Fibroblast of lung (primary cell): ENCODE measurements at regions not wholly inside any gene's neighbourhood (a gene's known extent, or its start where the extent isn't known, plus 50 kb on each side); places are given as distances from the start of the nearest gene placed in this dataset.

ENCODE experiments used
- DNase-seq, 2 donors: peaks; one replicate each; pipeline versions ENCODE4 v3.0.0 to v3.0.0-alpha.2; 2010; ENCODE audit warnings: low read depth in 2 of 2
- H2AFZ ChIP-seq: 2 replicates; pipeline ENCODE4 v1.5.1; 2012; ENCODE audit warnings: low read length, control low read depth, inconsistent platforms
- H3K27ac ChIP-seq: 2 replicates; pipeline ENCODE4 v1.5.1; 2011; ENCODE audit warnings: low read length, control low read depth; ENCODE audit not compliant: insufficient read depth
- H3K27me3 ChIP-seq: 2 replicates; pipeline ENCODE4 v1.5.1; 2011; ENCODE audit warnings: mild to moderate bottlenecking, low read length; ENCODE audit not compliant: control insufficient read depth, insufficient read depth
- H3K36me3 ChIP-seq: 2 replicates; pipeline ENCODE4 v1.5.1; 2011; ENCODE audit warnings: low read length; ENCODE audit not compliant: control insufficient read depth, insufficient read depth
- H3K4me1 ChIP-seq: 2 replicates; pipeline ENCODE4 v1.5.1; 2011; ENCODE audit warnings: low read length; ENCODE audit not compliant: control insufficient read depth, insufficient read depth; ENCODE audit errors: extremely low read depth
- H3K4me2 ChIP-seq: 2 replicates; pipeline ENCODE4 v1.5.1; 2011; ENCODE audit warnings: low read length, control low read depth; ENCODE audit not compliant: insufficient read depth; ENCODE audit errors: extremely low read depth
- H3K4me3 ChIP-seq, 4 experiments: fragments of 200-600 bp in 1 of 4; sonication (generic) in 1 of 4; replicated peaks in 1 of 4; 2 replicates each; pipeline ENCODE4 v1.5.1; 2011 to 2016; ENCODE audit warnings: low read length in 4 of 4, low read depth in 3 of 4, mild to moderate bottlenecking in 3 of 4, control low read depth in 2 of 4, inconsistent platforms in 1 of 4, mixed read lengths in 1 of 4; ENCODE audit not compliant: insufficient read depth in 1 of 4; ENCODE audit errors: control extremely low read depth in 1 of 4
- H3K79me2 ChIP-seq: 2 replicates; pipeline ENCODE4 v1.5.1; 2012; ENCODE audit warnings: mild to moderate bottlenecking, low read length, inconsistent platforms; ENCODE audit not compliant: control insufficient read depth, insufficient read depth
- H3K9ac ChIP-seq: 2 replicates; pipeline ENCODE4 v1.5.1; 2011; ENCODE audit warnings: mild to moderate bottlenecking, low read length, control low read depth; ENCODE audit not compliant: insufficient read depth
- H3K9me3 ChIP-seq: 2 replicates; pipeline ENCODE4 v1.5.1; 2012; ENCODE audit warnings: low read depth, low read length; ENCODE audit not compliant: control insufficient read depth, insufficient read depth
- H4K20me1 ChIP-seq: 2 replicates; pipeline ENCODE4 v1.5.1; 2011; ENCODE audit warnings: low read length; ENCODE audit not compliant: control insufficient read depth, insufficient read depth; ENCODE audit errors: extremely low read depth
- EZH2 ChIP-seq: IDR thresholded peaks from 2 replicates; pipeline ENCODE4 v1.5.1; 2012; ENCODE audit warnings: low read length, control low read depth, mild to moderate bottlenecking; ENCODE audit errors: missing control alignments
- TF ChIP-seq, protein P1 (sequence below), 2 donors: IDR thresholded peaks in 1 of 2; conservative IDR thresholded peaks in 1 of 2; 1 replicate in 1 of 2; 2 replicates in 1 of 2; pipeline ENCODE4 v1.5.1; 2011 to 2012; ENCODE audit warnings: low read length in 2 of 2, control low read depth in 1 of 2, inconsistent platforms in 1 of 2, low read depth in 1 of 2, mild to moderate bottlenecking in 1 of 2

DNA sequence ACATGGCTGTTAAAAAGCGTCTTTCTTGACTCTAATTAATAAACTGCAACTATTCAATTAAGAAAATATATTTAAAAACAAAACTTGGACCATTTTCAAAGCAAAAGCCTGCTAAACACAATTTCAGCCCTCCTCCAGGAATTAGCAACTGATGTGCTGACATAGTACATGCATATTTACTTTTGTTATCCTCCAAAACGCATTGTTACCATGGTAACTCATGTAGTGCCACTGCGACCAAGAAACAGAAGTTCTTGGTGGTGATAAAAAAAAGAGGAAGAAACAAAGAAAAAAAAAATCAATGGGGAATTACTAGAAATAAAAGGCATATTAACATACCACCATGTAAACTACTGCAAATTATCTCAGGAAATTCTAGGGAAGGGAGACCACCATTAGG is 793.4 kb upstream of the CDH8 start:
- no peak for DNase-seq
- Histone ChIP-seq H4K20me1 (no peaks in the 10 kb centered on the region), H2AFZ (no peak overlapping the region), H3K79me2 (no peaks in the 10 kb centered on the region), H3K4me3 (no peak overlapping the region), H3K27me3 (no peaks in the 10 kb centered on the region), H3K36me3 (no peaks in the 10 kb centered on the region), H3K4me1 (no peaks in the 10 kb centered on the region), H3K9ac (no peak overlapping the region), H3K4me2 (no peak overlapping the region), H3K27ac (no peak overlapping the region), H3K9me3 (no peaks in the 10 kb centered on the region)
- TF ChIP-seq EZH2, result no peak
- TF ChIP-seq, protein P1, sequence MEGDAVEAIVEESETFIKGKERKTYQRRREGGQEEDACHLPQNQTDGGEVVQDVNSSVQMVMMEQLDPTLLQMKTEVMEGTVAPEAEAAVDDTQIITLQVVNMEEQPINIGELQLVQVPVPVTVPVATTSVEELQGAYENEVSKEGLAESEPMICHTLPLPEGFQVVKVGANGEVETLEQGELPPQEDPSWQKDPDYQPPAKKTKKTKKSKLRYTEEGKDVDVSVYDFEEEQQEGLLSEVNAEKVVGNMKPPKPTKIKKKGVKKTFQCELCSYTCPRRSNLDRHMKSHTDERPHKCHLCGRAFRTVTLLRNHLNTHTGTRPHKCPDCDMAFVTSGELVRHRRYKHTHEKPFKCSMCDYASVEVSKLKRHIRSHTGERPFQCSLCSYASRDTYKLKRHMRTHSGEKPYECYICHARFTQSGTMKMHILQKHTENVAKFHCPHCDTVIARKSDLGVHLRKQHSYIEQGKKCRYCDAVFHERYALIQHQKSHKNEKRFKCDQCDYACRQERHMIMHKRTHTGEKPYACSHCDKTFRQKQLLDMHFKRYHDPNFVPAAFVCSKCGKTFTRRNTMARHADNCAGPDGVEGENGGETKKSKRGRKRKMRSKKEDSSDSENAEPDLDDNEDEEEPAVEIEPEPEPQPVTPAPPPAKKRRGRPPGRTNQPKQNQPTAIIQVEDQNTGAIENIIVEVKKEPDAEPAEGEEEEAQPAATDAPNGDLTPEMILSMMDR (conservative IDR thresholded peaks at IDR 0.05 in 1 of 2, IDR thresholded peaks at IDR 0.05 in 1 of 2; ENCODE audit: low read depth in 1 of 2, low read length in 2 of 2), result no peak

DNA sequence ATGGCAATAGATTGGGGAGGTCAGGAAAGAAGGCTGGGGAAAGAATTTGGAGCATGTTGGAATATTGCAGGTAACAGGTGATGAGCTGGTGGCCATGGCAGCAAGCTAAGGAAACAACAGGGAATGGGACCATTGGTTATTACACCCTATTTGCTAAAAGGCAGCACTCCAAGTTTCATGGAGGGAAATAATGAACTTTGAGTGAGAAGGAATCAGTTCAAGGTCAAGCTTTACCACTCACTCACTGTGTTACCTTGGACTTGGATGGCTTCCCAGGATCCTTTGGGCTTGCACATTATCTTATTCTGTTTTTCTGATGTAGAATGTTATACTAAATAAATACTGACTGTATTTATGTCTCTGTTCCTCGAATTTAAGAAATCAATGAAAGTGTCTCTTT is 792.8 kb upstream of the CDH8 start:
- H3K27ac ChIP-seq, result no peak overlapping the region
- H3K9me3 ChIP-seq, result no peaks in the 10 kb centered on the region
- no peak overlapping the region for H3K9ac ChIP-seq
- H3K27me3 ChIP-seq, result no peaks in the 10 kb centered on the region
- no peak overlapping the region for H2AFZ ChIP-seq
- H3K4me2 ChIP-seq, result no peak overlapping the region
- TF ChIP-seq, protein P1 (conservative IDR thresholded peaks at IDR 0.05 in 1 of 2, IDR thresholded peaks at IDR 0.05 in 1 of 2; ENCODE audit: low read depth in 1 of 2, low read length in 2 of 2), result no peak
- no peak for TF ChIP-seq EZH2
- no peak overlapping the region for H3K4me3 ChIP-seq
- H3K36me3 ChIP-seq, result no peaks in the 10 kb centered on the region
- no peaks in the 10 kb centered on the region for H3K4me1 ChIP-seq
- no peak for DNase-seq
- H4K20me1 ChIP-seq, result no peaks in the 10 kb centered on the region
- H3K79me2 ChIP-seq, result no peaks in the 10 kb centered on the region

DNA sequence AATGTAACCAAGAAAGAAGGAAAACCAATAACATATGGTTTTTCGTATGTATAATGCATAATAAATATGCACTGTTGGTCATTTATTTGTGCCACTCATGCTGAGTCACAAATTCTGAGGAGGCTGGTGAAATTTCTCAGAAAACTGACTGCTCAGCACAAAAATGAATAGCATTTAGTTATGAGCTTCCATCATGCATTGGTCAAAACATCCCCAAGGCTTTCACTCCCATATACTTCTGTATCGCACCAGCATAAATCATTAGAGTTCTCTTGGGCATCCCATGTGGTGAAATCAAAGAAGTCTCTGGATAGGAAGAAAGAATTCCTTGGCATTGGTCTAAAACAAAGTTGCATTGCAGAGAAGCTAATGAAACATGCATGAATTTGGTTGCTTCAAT is 785.6 kb upstream of the CDH8 start:
- Histone ChIP-seq H3K4me2 (no peak overlapping the region), H3K36me3 (no peaks in the 10 kb centered on the region), H4K20me1 (no peaks in the 10 kb centered on the region), H3K79me2 (no peaks in the 10 kb centered on the region), H3K4me3 (no peak overlapping the region), H3K9me3 (no peaks in the 10 kb centered on the region), H3K27ac (no peak overlapping the region), H2AFZ (no peak overlapping the region), H3K27me3 (no peaks in the 10 kb centered on the region), H3K9ac (no peak overlapping the region), H3K4me1 (no peaks in the 10 kb centered on the region)
- no peak for TF ChIP-seq EZH2
- TF ChIP-seq, protein P1 (conservative IDR thresholded peaks at IDR 0.05 in 1 of 2, IDR thresholded peaks at IDR 0.05 in 1 of 2; ENCODE audit: low read depth in 1 of 2, low read length in 2 of 2), result no peak
- DNase-seq, result no peak
